ENCODE measurements at regions not wholly inside any gene's neighbourhood (a gene's known extent, or its start where the extent isn't known, plus 50 kb on each side); places are given as distances from the start of the nearest gene placed in this dataset.

DNA sequence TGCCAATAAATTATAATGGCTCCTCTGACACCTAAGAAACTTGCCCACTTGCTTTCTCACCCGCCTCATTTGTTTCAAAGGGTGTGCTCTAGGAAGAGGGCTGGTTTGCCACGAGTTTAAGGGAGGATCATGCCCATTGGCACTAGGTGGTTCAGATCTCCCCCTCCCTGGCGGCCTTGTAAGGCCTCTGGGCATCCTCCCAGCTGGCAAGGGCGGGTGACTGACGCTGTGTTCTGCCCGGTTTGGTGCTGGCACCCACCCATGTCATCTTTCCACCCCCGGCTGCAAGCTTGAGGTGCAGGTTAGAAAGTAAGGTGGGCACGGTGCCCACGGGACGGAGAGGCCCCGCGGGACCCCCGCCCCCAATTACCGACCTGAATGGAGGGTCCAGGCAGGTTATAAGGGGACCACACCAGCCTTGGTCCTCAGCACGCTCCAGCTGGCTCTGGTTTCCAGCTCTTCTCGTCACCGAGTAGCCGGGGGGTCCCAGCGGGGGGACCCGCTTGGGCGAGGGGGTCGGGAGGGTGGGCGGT, 90.4 kb downstream of the PTPRS start:
- no peak for ATAC-seq (ENCODE audit: poor library complexity)
- no peak overlapping the region for H3K4me3 Mint-ChIP-seq
- Histone ChIP-seq H3K9me3 (ENCODE audit: control insufficient read depth in 1 of 2, insufficient read depth in 1 of 2, low read length in 2 of 2) (peaks cover 11 to 22% of the 10 kb centered on the region in 2 experiments), H3K4me3 (ENCODE audit: low read length) (no peak overlapping the region), H3K36me3 (ENCODE audit: insufficient read depth, low read length) (no peaks in the 10 kb centered on the region), H3K27me3 (ENCODE audit: control insufficient read depth in 1 of 2, insufficient read depth in 2 of 2, low read length in 2 of 2) (no peaks in the 10 kb centered on the region), H3K27ac (ENCODE audit: low read depth in 1 of 2, low read length in 2 of 2) (no peak overlapping the region), H3K4me1 (ENCODE audit: insufficient read depth, low read length) (no peaks in the 10 kb centered on the region)
- H3K4me1 Mint-ChIP-seq (ENCODE audit: low read depth) = no peaks in the 10 kb centered on the region
- peaks cover 4% of the 10 kb centered on the region for H3K36me3 Mint-ChIP-seq (ENCODE audit: low read depth)
- H3K27ac Mint-ChIP-seq = no peak overlapping the region
- H3K27me3 Mint-ChIP-seq = peaks cover 5% of the 10 kb centered on the region
- no peaks in the 10 kb centered on the region for H3K9me3 Mint-ChIP-seq
- CTCF ChIA-PET = no interaction called here
- POLR2A ChIA-PET = no interaction called here
- no peak for DNase-seq
- intact Hi-C loops (cut with DNase I, micrococcal nuclease) = no loop called here
- TF ChIP-seq, protein P1, sequence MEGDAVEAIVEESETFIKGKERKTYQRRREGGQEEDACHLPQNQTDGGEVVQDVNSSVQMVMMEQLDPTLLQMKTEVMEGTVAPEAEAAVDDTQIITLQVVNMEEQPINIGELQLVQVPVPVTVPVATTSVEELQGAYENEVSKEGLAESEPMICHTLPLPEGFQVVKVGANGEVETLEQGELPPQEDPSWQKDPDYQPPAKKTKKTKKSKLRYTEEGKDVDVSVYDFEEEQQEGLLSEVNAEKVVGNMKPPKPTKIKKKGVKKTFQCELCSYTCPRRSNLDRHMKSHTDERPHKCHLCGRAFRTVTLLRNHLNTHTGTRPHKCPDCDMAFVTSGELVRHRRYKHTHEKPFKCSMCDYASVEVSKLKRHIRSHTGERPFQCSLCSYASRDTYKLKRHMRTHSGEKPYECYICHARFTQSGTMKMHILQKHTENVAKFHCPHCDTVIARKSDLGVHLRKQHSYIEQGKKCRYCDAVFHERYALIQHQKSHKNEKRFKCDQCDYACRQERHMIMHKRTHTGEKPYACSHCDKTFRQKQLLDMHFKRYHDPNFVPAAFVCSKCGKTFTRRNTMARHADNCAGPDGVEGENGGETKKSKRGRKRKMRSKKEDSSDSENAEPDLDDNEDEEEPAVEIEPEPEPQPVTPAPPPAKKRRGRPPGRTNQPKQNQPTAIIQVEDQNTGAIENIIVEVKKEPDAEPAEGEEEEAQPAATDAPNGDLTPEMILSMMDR (IDR thresholded peaks at IDR 0.05) = no peak

DNA sequence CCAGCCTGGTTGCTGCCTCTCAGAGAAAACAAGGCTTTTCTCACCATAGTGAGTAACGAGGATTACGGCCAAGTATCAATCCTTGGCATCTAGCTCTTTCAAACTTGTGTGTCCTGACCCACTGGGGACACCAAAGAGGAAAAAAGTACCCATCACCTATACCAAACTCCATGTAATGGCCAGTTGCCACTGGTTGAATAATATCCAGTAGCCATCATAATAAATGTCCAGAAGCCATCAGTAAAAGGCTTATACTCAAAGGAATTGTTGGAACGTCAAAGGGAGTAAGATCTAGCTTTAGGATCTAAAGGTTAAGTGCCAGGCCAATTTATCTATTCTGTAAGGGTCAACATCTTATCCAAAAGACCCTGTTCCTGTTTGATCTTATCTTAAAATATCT, 91.1 kb downstream of the PTPRS start:
- H3K27me3 ChIP-seq (ENCODE audit: control insufficient read depth in 1 of 2, insufficient read depth in 2 of 2, low read length in 2 of 2) = no peaks in the 10 kb centered on the region
- ChIA-PET CTCF (interaction anchor here (0.5 kb wide), 1 partner anchor 80 kb away, joined by 3 read pairs; no protein-coding TSS in a partner anchor), POLR2A (no interaction called here)
- H3K36me3 ChIP-seq (ENCODE audit: insufficient read depth, low read length) = no peaks in the 10 kb centered on the region
- intact Hi-C loops (cut with DNase I, micrococcal nuclease) = no loop called here
- TF ChIP-seq, protein P1 (IDR thresholded peaks at IDR 0.05) = no peak
- H3K27ac Mint-ChIP-seq = no peak overlapping the region
- H3K36me3 Mint-ChIP-seq (ENCODE audit: low read depth) = peaks cover 4% of the 10 kb centered on the region
- ATAC-seq (ENCODE audit: poor library complexity) (no peak), DNase-seq (no peak)
- H3K4me3 Mint-ChIP-seq = no peak overlapping the region
- no peaks in the 10 kb centered on the region for H3K4me1 Mint-ChIP-seq (ENCODE audit: low read depth)
- H3K27ac ChIP-seq (ENCODE audit: low read depth in 1 of 2, low read length in 2 of 2) = no peak overlapping the region
- no peaks in the 10 kb centered on the region for H3K9me3 Mint-ChIP-seq
- peaks cover 5% of the 10 kb centered on the region for H3K27me3 Mint-ChIP-seq
- H3K4me1 ChIP-seq (ENCODE audit: insufficient read depth, low read length) = no peaks in the 10 kb centered on the region
- H3K4me3 ChIP-seq (ENCODE audit: low read length) = no peak overlapping the region
- H3K9me3 ChIP-seq (ENCODE audit: control insufficient read depth in 1 of 2, insufficient read depth in 1 of 2, low read length in 2 of 2) = peaks cover 4 to 16% of the 10 kb centered on the region in 2 experiments

DNA sequence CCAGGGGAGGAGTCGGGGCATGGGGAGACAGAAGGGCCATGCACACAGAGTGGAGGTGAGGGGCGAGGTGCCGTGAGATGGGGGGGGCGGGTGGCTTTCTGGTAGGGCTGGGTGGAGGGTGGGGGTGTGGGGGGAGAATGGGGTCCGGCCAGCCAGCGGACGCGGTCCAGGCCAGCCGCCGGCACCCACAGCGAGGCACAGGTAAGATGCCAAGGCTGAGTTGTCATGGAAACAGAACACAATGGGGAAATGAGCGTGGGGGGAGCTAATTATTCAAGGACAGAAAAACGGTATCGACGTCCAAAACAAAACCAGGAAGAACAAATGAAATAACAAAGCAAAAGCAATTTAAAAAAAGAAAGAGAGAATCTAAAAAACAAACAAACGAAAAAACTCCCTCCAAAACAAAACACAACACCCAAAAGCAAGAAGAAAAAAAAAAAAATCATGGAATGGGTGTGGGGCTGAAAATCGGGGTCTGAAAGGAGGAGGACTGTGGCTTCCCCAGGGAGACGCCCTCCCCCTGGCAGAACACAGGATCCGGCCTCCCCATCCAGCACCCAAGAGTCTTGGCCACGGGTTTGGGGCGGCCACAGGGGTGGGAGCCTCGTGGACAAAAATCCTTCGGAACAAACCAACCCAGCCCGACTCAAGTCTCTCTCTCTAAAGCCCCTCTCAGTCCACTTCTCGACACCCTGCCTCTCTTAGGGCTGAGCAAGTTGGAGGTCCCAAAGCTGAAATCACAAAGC, 92.5 kb downstream of the PTPRS start:
- peaks cover 0 to 9% of the 10 kb centered on the region in 2 experiments for H3K9me3 ChIP-seq (ENCODE audit: control insufficient read depth in 1 of 2, insufficient read depth in 1 of 2, low read length in 2 of 2)
- Mint-ChIP-seq H3K4me3 (no peak overlapping the region), H3K4me1 (ENCODE audit: low read depth) (no peaks in the 10 kb centered on the region), H3K27me3 (peaks cover 5% of the 10 kb centered on the region), H3K36me3 (ENCODE audit: low read depth) (no peaks in the 10 kb centered on the region), H3K27ac (no peak overlapping the region), H3K9me3 (no peaks in the 10 kb centered on the region)
- intact Hi-C loops (cut with DNase I, micrococcal nuclease) = no loop called here
- no peak overlapping the region for H3K27ac ChIP-seq (ENCODE audit: low read depth in 1 of 2, low read length in 2 of 2)
- no peaks in the 10 kb centered on the region for H3K36me3 ChIP-seq (ENCODE audit: insufficient read depth, low read length)
- no peaks in the 10 kb centered on the region for H3K4me1 ChIP-seq (ENCODE audit: insufficient read depth, low read length)
- ChIA-PET POLR2A (no interaction called here), CTCF (no interaction called here)
- no peaks in the 10 kb centered on the region for H3K27me3 ChIP-seq (ENCODE audit: control insufficient read depth in 1 of 2, insufficient read depth in 2 of 2, low read length in 2 of 2)
- no peak overlapping the region for H3K4me3 ChIP-seq (ENCODE audit: low read length)
- DNase-seq (no peak), ATAC-seq (ENCODE audit: poor library complexity) (no peak)
- TF ChIP-seq, protein P1 (IDR thresholded peaks at IDR 0.05) = no peak
